Stimulated activated CD4-positive, alpha-beta T cell treated with anti-CD3 and anti-CD28 coated beads, Interleukin-1b, Interleukin-23, amount 100 ng/mL, for 4 hours (primary cell): ENCODE measurements at regions not wholly inside any gene's neighbourhood (a gene's known extent, or its start where the extent isn't known, plus 50 kb on each side); places are given as distances from the start of the nearest gene placed in this dataset.

Source experiments
- DNase-seq, 2 donors: peaks; one replicate each; pipeline ENCODE4 v3.0.0-alpha.2; 2020; ENCODE audit warnings: low read depth in 2 of 2

- DNase-seq: no peak
Measured at GRCh38 chr7:110131344-110131743, 959.6 kb upstream of the LRRN3 start.

GRCh38 chr7:110139056-110139455, 951.9 kb upstream of the LRRN3 start:
- DNase-seq: no peak

GRCh38 chr7:110142939-110143526, 947.9 kb upstream of the LRRN3 start:
- no peak for DNase-seq

GRCh38 chr7:110144599-110144998, 946.3 kb upstream of the LRRN3 start:
- no peak for DNase-seq

- no peak for DNase-seq
Measured at GRCh38 chr7:110148054-110148453, 942.9 kb upstream of the LRRN3 start.

- DNase-seq: no peak
Measured at GRCh38 chr7:110153222-110153621, 937.7 kb upstream of the LRRN3 start.

- DNase-seq: no peak
Measured at GRCh38 chr7:110156511-110156910, 934.4 kb upstream of the LRRN3 start.

- no peak for DNase-seq
Measured at GRCh38 chr7:110157631-110158362, 933.1 kb upstream of the LRRN3 start.

- no peak for DNase-seq
Measured at GRCh38 chr7:110168010-110168409, 922.9 kb upstream of the LRRN3 start.

GRCh38 chr7:110170841-110171240, 920.1 kb upstream of the LRRN3 start:
- DNase-seq: no peak

- DNase-seq: no peak
Measured at GRCh38 chr7:110177463-110177862, 913.5 kb upstream of the LRRN3 start.

- no peak for DNase-seq
Measured at GRCh38 chr7:110179037-110179436, 911.9 kb upstream of the LRRN3 start.

GRCh38 chr7:110181768-110182167, 909.2 kb upstream of the LRRN3 start:
- no peak for DNase-seq

GRCh38 chr7:110186334-110186733, 904.6 kb upstream of the LRRN3 start:
- DNase-seq: no peak

GRCh38 chr7:110187877-110188554, 902.9 kb upstream of the LRRN3 start:
- no peak for DNase-seq

- DNase-seq: no peak
Measured at GRCh38 chr7:110204527-110204926, 886.4 kb upstream of the LRRN3 start.

GRCh38 chr7:110205899-110206298, 885.0 kb upstream of the LRRN3 start:
- no peak for DNase-seq

- DNase-seq: no peak
Measured at GRCh38 chr7:110209884-110210283, 881.0 kb upstream of the LRRN3 start.

- no peak for DNase-seq
Measured at GRCh38 chr7:110210941-110211608, 879.9 kb upstream of the LRRN3 start.

GRCh38 chr7:110224643-110225042, 866.3 kb upstream of the LRRN3 start:
- DNase-seq: no peak

GRCh38 chr7:110246118-110246517, 844.8 kb upstream of the LRRN3 start:
- DNase-seq: no peak

- DNase-seq: no peak
Measured at GRCh38 chr7:110253093-110253492, 837.8 kb upstream of the LRRN3 start.

- no peak for DNase-seq
Measured at GRCh38 chr7:110257673-110258072, 833.3 kb upstream of the LRRN3 start.
